ENCODE measurements at regions not wholly inside any gene's neighbourhood (a gene's known extent, or its start where the extent isn't known, plus 50 kb on each side); places are given as distances from the start of the nearest gene placed in this dataset.

DNA sequence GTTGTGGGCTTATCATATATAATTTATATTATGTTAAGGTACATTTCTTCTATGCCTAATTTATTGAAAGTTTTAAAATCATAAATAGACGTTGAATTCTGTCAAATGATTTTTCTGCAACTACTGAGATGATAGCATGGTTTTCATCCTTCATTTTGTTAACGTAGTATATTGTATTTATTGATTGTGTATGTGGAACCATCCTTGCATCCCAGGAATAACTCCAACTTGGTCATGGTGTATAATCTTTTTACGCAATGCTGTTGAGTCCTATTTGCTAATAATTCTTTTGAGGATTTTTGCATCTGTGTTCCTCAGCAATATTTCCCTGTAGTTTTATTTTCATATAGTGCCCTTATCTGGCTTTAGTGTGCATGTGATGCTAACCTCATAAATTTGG lies 152.7 kb downstream of the ADCYAP1 start:
- H4K20me1 ChIP-seq (ENCODE audit: insufficient read depth, low read length), result no peaks in the 10 kb centered on the region
- no peak overlapping the region for H3K27ac ChIP-seq (ENCODE audit: low read depth, low read length)
- no peaks in the 10 kb centered on the region for H3K27me3 ChIP-seq (ENCODE audit: insufficient read depth, low read length)
- no peak overlapping the region for H2AFZ ChIP-seq (ENCODE audit: low read length)
- H3K4me3 ChIP-seq (ENCODE audit: insufficient read depth, low read length), result no peak overlapping the region
- no peaks in the 10 kb centered on the region for H3K36me3 ChIP-seq (ENCODE audit: insufficient read depth, low read length)
- no peak for DNase-seq (ENCODE audit: insufficient read length, low spot score, missing footprints)
- no peak overlapping the region for H3K4me2 ChIP-seq (ENCODE audit: insufficient read depth, low read length)
- TF ChIP-seq, protein P1, sequence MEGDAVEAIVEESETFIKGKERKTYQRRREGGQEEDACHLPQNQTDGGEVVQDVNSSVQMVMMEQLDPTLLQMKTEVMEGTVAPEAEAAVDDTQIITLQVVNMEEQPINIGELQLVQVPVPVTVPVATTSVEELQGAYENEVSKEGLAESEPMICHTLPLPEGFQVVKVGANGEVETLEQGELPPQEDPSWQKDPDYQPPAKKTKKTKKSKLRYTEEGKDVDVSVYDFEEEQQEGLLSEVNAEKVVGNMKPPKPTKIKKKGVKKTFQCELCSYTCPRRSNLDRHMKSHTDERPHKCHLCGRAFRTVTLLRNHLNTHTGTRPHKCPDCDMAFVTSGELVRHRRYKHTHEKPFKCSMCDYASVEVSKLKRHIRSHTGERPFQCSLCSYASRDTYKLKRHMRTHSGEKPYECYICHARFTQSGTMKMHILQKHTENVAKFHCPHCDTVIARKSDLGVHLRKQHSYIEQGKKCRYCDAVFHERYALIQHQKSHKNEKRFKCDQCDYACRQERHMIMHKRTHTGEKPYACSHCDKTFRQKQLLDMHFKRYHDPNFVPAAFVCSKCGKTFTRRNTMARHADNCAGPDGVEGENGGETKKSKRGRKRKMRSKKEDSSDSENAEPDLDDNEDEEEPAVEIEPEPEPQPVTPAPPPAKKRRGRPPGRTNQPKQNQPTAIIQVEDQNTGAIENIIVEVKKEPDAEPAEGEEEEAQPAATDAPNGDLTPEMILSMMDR (IDR thresholded peaks at IDR 0.05; ENCODE audit: extremely low read depth, low read depth, low read length), result no peak
- no peaks in the 10 kb centered on the region for H3K79me2 ChIP-seq (ENCODE audit: insufficient read depth, low read length)
- no peaks in the 10 kb centered on the region for H3K9me3 ChIP-seq (ENCODE audit: low read depth, low read length)
- H3K4me1 ChIP-seq (ENCODE audit: insufficient read depth, low read length), result no peaks in the 10 kb centered on the region

DNA sequence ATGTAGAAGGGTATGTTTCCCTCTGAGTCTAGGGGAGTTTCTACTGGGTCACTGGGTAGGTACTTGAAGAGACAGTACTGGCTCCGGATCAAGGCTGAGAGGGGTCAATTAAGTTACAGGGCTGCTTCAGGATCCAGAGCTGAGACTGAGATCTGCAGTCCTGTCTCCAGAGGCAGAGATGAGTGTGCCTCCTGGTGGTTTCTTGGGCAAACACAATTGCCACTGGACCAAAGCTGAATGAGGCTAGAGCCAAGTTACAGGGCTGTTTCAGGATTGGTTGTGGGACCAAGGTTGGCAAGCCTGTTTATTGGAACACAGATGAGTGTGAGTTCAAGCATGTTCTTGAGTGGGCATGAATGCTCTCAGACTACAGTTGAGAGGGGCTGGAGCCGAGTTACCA lies 157.9 kb downstream of the ADCYAP1 start:
- H3K79me2 ChIP-seq (ENCODE audit: insufficient read depth, low read length), result no peaks in the 10 kb centered on the region
- H3K4me3 ChIP-seq (ENCODE audit: insufficient read depth, low read length), result no peak overlapping the region
- no peak overlapping the region for H2AFZ ChIP-seq (ENCODE audit: low read length)
- H4K20me1 ChIP-seq (ENCODE audit: insufficient read depth, low read length), result no peaks in the 10 kb centered on the region
- no peaks in the 10 kb centered on the region for H3K4me1 ChIP-seq (ENCODE audit: insufficient read depth, low read length)
- no peaks in the 10 kb centered on the region for H3K36me3 ChIP-seq (ENCODE audit: insufficient read depth, low read length)
- no peak for DNase-seq (ENCODE audit: insufficient read length, low spot score, missing footprints)
- TF ChIP-seq, protein P1 (IDR thresholded peaks at IDR 0.05; ENCODE audit: extremely low read depth, low read depth, low read length), result no peak
- peaks cover 3% of the 10 kb centered on the region for H3K9me3 ChIP-seq (ENCODE audit: low read depth, low read length)
- H3K27me3 ChIP-seq (ENCODE audit: insufficient read depth, low read length), result no peaks in the 10 kb centered on the region
- H3K27ac ChIP-seq (ENCODE audit: low read depth, low read length), result no peak overlapping the region
- no peak overlapping the region for H3K4me2 ChIP-seq (ENCODE audit: insufficient read depth, low read length)

DNA sequence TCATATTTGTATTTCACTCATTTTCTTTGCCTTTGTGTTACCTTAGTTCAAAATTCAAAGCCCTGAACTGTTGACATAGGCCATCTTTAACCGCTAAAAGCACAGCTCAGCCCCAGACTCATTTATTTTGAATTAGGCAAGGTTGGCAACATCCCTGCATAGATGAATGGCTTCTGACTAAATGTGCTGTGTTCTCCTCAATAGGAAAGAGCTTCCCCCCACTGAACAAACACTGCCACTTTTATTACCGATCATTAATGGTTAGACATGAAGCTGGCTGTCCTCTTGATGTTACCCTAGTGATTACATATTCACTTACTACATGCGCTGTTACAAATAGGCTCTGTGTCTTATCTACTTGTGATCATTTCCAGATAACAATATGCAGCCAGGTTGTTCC lies 170.7 kb downstream of the ADCYAP1 start:
- Histone ChIP-seq H2AFZ (ENCODE audit: low read length) (no peak overlapping the region), H3K79me2 (ENCODE audit: insufficient read depth, low read length) (no peaks in the 10 kb centered on the region), H3K4me1 (ENCODE audit: insufficient read depth, low read length) (no peaks in the 10 kb centered on the region), H4K20me1 (ENCODE audit: insufficient read depth, low read length) (no peaks in the 10 kb centered on the region), H3K4me3 (ENCODE audit: insufficient read depth, low read length) (no peak overlapping the region), H3K9me3 (ENCODE audit: low read depth, low read length) (no peaks in the 10 kb centered on the region), H3K36me3 (ENCODE audit: insufficient read depth, low read length) (no peaks in the 10 kb centered on the region), H3K27me3 (ENCODE audit: insufficient read depth, low read length) (no peaks in the 10 kb centered on the region), H3K4me2 (ENCODE audit: insufficient read depth, low read length) (no peak overlapping the region), H3K27ac (ENCODE audit: low read depth, low read length) (no peak overlapping the region)
- DNase-seq (ENCODE audit: insufficient read length, low spot score, missing footprints), result no peak
- TF ChIP-seq, protein P1 (IDR thresholded peaks at IDR 0.05; ENCODE audit: extremely low read depth, low read depth, low read length), result no peak

DNA sequence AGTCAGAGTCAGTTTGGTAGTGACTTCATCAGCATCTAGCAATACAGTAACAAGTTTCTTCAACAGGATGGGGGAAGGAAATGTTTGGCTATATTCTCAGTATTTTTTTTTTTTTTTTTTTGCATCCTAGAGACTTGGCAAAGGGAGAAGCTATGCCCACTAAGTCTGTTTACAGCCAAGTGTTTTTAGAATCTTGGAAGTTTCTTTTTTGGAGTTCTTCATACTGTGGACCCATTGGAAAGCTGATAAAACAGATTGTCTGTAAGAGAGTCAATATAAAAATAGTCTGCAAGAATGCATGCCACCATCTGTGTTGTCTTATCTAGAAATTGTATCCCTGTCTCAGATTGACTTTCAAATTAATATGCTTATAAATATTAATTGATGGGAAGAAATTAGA lies 171.2 kb downstream of the ADCYAP1 start:
- Histone ChIP-seq H4K20me1 (ENCODE audit: insufficient read depth, low read length) (no peaks in the 10 kb centered on the region), H3K4me3 (ENCODE audit: insufficient read depth, low read length) (no peak overlapping the region), H3K4me2 (ENCODE audit: insufficient read depth, low read length) (no peak overlapping the region), H3K9me3 (ENCODE audit: low read depth, low read length) (no peaks in the 10 kb centered on the region), H2AFZ (ENCODE audit: low read length) (no peak overlapping the region), H3K79me2 (ENCODE audit: insufficient read depth, low read length) (no peaks in the 10 kb centered on the region), H3K4me1 (ENCODE audit: insufficient read depth, low read length) (no peaks in the 10 kb centered on the region), H3K27ac (ENCODE audit: low read depth, low read length) (no peak overlapping the region), H3K36me3 (ENCODE audit: insufficient read depth, low read length) (no peaks in the 10 kb centered on the region), H3K27me3 (ENCODE audit: insufficient read depth, low read length) (no peaks in the 10 kb centered on the region)
- DNase-seq (ENCODE audit: insufficient read length, low spot score, missing footprints), result no peak
- TF ChIP-seq, protein P1 (IDR thresholded peaks at IDR 0.05; ENCODE audit: extremely low read depth, low read depth, low read length), result no peak

All from osteoblast (primary cell).